Neural crest cell (in vitro differentiated cells): ENCODE measurements at regions not wholly inside any gene's neighbourhood (a gene's known extent, or its start where the extent isn't known, plus 50 kb on each side); places are given as distances from the start of the nearest gene placed in this dataset.

Source experiments
- DNase-seq: peaks from one replicate; pipeline ENCODE4 v3.0.0; 2021; ENCODE audit warnings: low read depth, mixed read lengths, low spot score
- H3K27ac Mint-ChIP-seq: one replicate; pipeline ENCODE4 v1.8.0; 2021; ENCODE audit warnings: mild to moderate bottlenecking, mixed read lengths; ENCODE audit not compliant: unreplicated experiment
- H3K27me3 Mint-ChIP-seq: 2 replicates; pipeline ENCODE4 v1.8.0; 2021; ENCODE audit warnings: low read depth, mild to moderate bottlenecking, mixed read lengths
- H3K36me3 Mint-ChIP-seq: 2 replicates; pipeline ENCODE4 v1.8.0; 2021; ENCODE audit warnings: low read depth, mild to moderate bottlenecking, mixed read lengths
- H3K4me1 Mint-ChIP-seq: 2 replicates; pipeline ENCODE4 v1.8.0; 2021; ENCODE audit warnings: mixed read lengths
- H3K4me3 Mint-ChIP-seq: one replicate; pipeline ENCODE4 v1.8.0; 2021; ENCODE audit warnings: mild to moderate bottlenecking, mixed read lengths
- H3K9me3 Mint-ChIP-seq: 2 replicates; pipeline ENCODE4 v1.8.0; 2021; ENCODE audit warnings: mixed read lengths
- CTCF ChIP-seq: fragments of 200-600 bp; sonication (generic); conservative IDR thresholded peaks from 2 replicates; pipeline ENCODE4 v1.5.0; 2021; ENCODE audit warnings: antibody characterized with exemption, mild to moderate bottlenecking

GRCh38 chr7:24143547-24143946, 140.4 kb upstream of the NPY start:
- H3K27ac Mint-ChIP-seq = no peak overlapping the region
- DNase-seq = no peak
- no peak overlapping the region for H3K4me3 Mint-ChIP-seq
- no peaks in the 10 kb centered on the region for H3K4me1 Mint-ChIP-seq
- no peaks in the 10 kb centered on the region for H3K27me3 Mint-ChIP-seq
- no peak for TF ChIP-seq CTCF
- H3K9me3 Mint-ChIP-seq = no peaks in the 10 kb centered on the region
- no peaks in the 10 kb centered on the region for H3K36me3 Mint-ChIP-seq

GRCh38 chr7:24151944-24152343, 132.0 kb upstream of the NPY start:
- DNase-seq = no peak
- Mint-ChIP-seq H3K4me1 (no peaks in the 10 kb centered on the region), H3K9me3 (peaks cover 12% of the 10 kb centered on the region), H3K27ac (no peak overlapping the region), H3K27me3 (no peaks in the 10 kb centered on the region), H3K4me3 (no peak overlapping the region), H3K36me3 (peaks cover 11% of the 10 kb centered on the region)
- no peak for TF ChIP-seq CTCF

GRCh38 chr7:24152356-24152755, 131.6 kb upstream of the NPY start:
- DNase-seq = no peak
- no peak overlapping the region for H3K27ac Mint-ChIP-seq
- H3K9me3 Mint-ChIP-seq = peaks cover 12% of the 10 kb centered on the region
- peaks cover 11% of the 10 kb centered on the region for H3K36me3 Mint-ChIP-seq
- peaks cover 2% of the 10 kb centered on the region for H3K4me1 Mint-ChIP-seq
- no peak for TF ChIP-seq CTCF
- H3K4me3 Mint-ChIP-seq = no peak overlapping the region
- H3K27me3 Mint-ChIP-seq = no peaks in the 10 kb centered on the region

- Mint-ChIP-seq H3K36me3 (peaks cover 11% of the 10 kb centered on the region), H3K4me3 (no peak overlapping the region), H3K4me1 (peaks cover 4% of the 10 kb centered on the region), H3K27ac (no peak overlapping the region), H3K27me3 (no peaks in the 10 kb centered on the region), H3K9me3 (peaks cover 12% of the 10 kb centered on the region)
- no peak for TF ChIP-seq CTCF
- no peak for DNase-seq
These were observed 131.0 kb upstream of the NPY start for GRCh38 chr7:24152877-24153472.

GRCh38 chr7:24157666-24158065, 126.3 kb upstream of the NPY start:
- H3K4me1 Mint-ChIP-seq = peaks cover 22% of the 10 kb centered on the region
- DNase-seq = no peak

More at GRCh38 chr7:24157666-24158065, 126.3 kb upstream of the NPY start:
- Mint-ChIP-seq H3K36me3 (peaks cover under 1% of the 10 kb centered on the region), H3K9me3 (peaks cover 5% of the 10 kb centered on the region), H3K27ac (no peak overlapping the region), H3K4me3 (no peak overlapping the region), H3K27me3 (no peaks in the 10 kb centered on the region)
- no peak for TF ChIP-seq CTCF
